ENCODE measurements at regions not wholly inside any gene's neighbourhood (a gene's known extent, or its start where the extent isn't known, plus 50 kb on each side); places are given as distances from the start of the nearest gene placed in this dataset.

- H2AFZ ChIP-seq (ENCODE audit: control insufficient read depth, low read depth, low read length), result no peak overlapping the region
- no peak overlapping the region for H3K4me2 ChIP-seq (ENCODE audit: control insufficient read depth, insufficient read depth)
- CTCF ChIA-PET, result no interaction called here
- H3K27ac ChIP-seq (ENCODE audit: control insufficient read depth, insufficient read depth), result no peak overlapping the region
- ATAC-seq (no peak), DNase-seq (ENCODE audit: low read depth, low spot score) (no peak), FAIRE-seq (no peak)
- no peak overlapping the region for H3K4me3 ChIP-seq
- no peak overlapping the region for H3K9ac ChIP-seq (ENCODE audit: control insufficient read depth, insufficient read depth, low read length)
- SMC1A ChIA-PET (ENCODE audit: uncharacterized antibody, unreplicated experiment), result no interaction called here
- BruUV-seq (replicated peaks), result no TSS peak
- in situ Hi-C loops (cut with MboI), result no loop called here
- no peaks in the 10 kb centered on the region for H3K79me2 ChIP-seq (ENCODE audit: control insufficient read depth, insufficient read depth, low read length)
- no peaks in the 10 kb centered on the region for H3K9me3 ChIP-seq (replicated peaks; ENCODE audit: control insufficient read depth, insufficient read depth, low read length)
- POLR2A ChIA-PET, result no interaction called here
- H4K20me1 ChIP-seq (ENCODE audit: control insufficient read depth, insufficient read depth), result no peaks in the 10 kb centered on the region
- no peaks in the 10 kb centered on the region for H3K4me1 ChIP-seq (ENCODE audit: control insufficient read depth, insufficient read depth, low read length)
- no peaks in the 10 kb centered on the region for H3K36me3 ChIP-seq (ENCODE audit: control insufficient read depth in 2 of 2, insufficient read depth in 2 of 2, low read length in 1 of 2)
- 61% methylated on average over 1 of the region's 1 CpG for WGBS (ENCODE audit: insufficient coverage, insufficient replicate concordance, low lambda C conversion rate, missing lambda C conversion rate)
- intact Hi-C loops (cut with micrococcal nuclease; ENCODE audit: unreplicated experiment), result no loop called here
- RAD21 ChIA-PET (ENCODE audit: unreplicated experiment), result no interaction called here
- TF ChIP-seq E4F1 (IDR thresholded peaks at IDR 0.05; ENCODE audit: borderline replicate concordance, partially characterized antibody), result no peak
- no peak for TF ChIP-seq ATF2 (IDR thresholded peaks at IDR 0.05; ENCODE audit: low read length)
- TF ChIP-seq MEF2B (IDR thresholded peaks at IDR 0.05; ENCODE audit: partially characterized antibody, poor library complexity, severe bottlenecking), result no peak
- no peak for TF ChIP-seq ZNF384 (IDR thresholded peaks at IDR 0.05; ENCODE audit: borderline replicate concordance, low read depth, low read length)
- TF ChIP-seq MLLT1 (IDR thresholded peaks at IDR 0.05), result no peak
- TF ChIP-seq CBFB (IDR thresholded peaks at IDR 0.05; ENCODE audit: low read depth), result no peak
- TF ChIP-seq ZNF274 (IDR thresholded peaks at IDR 0.05; ENCODE audit: insufficient read depth, insufficient read length), result no peak
- no peak for TF ChIP-seq CREB1 (IDR thresholded peaks at IDR 0.05; ENCODE audit: low read depth)
- TF ChIP-seq WRNIP1 (IDR thresholded peaks at IDR 0.05; ENCODE audit: borderline replicate concordance, low read depth, low read length), result no peak
- no peak for TF ChIP-seq ZSCAN29 (IDR thresholded peaks at IDR 0.05)
- TF ChIP-seq CHD4 (IDR thresholded peaks at IDR 0.05), result no peak
- TF ChIP-seq PBX3 (IDR thresholded peaks at IDR 0.05; ENCODE audit: insufficient replicate concordance, low read depth, low read length), result no peak
- H3K27me3 ChIP-seq (replicated peaks in 1 of 2; ENCODE audit: control insufficient read depth in 2 of 2, insufficient read depth in 2 of 2, low read length in 1 of 2), result no peaks in the 10 kb centered on the region
Observed at GRCh38 chr6:98579941-98580340, 254.4 kb upstream of the POU3F2 start.

All from GM12878 (cell line).